ENCODE measurements at regions not wholly inside any gene's neighbourhood (a gene's known extent, or its start where the extent isn't known, plus 50 kb on each side); places are given as distances from the start of the nearest gene placed in this dataset.

- peak; percentile 95 for TF ChIP-seq SREBF1 (IDR thresholded peaks at IDR 0.05; ENCODE audit: borderline replicate concordance, low read depth, low read length)
- peak; percentile 62; the same call in 1 of the 2 replicates for TF ChIP-seq SUPT5H (IDR thresholded peaks at IDR 0.05)
- peak; percentile 90 for TF ChIP-seq POLR2A (conservative IDR thresholded peaks at IDR 0.05)
- peak; percentile 87 for TF ChIP-seq CC2D1A (IDR thresholded peaks at IDR 0.05)
- TF ChIP-seq, protein P1, sequence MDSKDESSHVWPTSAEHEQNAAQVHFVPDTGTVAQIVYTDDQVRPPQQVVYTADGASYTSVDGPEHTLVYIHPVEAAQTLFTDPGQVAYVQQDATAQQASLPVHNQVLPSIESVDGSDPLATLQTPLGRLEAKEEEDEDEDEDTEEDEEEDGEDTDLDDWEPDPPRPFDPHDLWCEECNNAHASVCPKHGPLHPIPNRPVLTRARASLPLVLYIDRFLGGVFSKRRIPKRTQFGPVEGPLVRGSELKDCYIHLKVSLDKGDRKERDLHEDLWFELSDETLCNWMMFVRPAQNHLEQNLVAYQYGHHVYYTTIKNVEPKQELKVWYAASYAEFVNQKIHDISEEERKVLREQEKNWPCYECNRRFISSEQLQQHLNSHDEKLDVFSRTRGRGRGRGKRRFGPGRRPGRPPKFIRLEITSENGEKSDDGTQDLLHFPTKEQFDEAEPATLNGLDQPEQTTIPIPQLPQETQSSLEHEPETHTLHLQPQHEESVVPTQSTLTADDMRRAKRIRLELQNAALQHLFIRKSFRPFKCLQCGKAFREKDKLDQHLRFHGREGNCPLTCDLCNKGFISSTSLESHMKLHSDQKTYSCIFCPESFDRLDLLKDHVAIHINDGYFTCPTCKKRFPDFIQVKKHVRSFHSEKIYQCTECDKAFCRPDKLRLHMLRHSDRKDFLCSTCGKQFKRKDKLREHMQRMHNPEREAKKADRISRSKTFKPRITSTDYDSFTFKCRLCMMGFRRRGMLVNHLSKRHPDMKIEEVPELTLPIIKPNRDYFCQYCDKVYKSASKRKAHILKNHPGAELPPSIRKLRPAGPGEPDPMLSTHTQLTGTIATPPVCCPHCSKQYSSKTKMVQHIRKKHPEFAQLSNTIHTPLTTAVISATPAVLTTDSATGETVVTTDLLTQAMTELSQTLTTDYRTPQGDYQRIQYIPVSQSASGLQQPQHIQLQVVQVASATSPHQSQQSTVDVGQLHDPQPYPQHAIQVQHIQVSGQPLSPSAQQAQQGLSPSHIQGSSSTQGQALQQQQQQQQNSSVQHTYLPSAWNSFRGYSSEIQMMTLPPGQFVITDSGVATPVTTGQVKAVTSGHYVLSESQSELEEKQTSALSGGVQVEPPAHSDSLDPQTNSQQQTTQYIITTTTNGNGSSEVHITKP (IDR thresholded peaks at IDR 0.05; ENCODE audit: partially characterized antibody): peak; percentile 89
- TF ChIP-seq MTA3 (IDR thresholded peaks at IDR 0.05; ENCODE audit: borderline replicate concordance): peak; percentile 94
- TF ChIP-seq FOXM1 (IDR thresholded peaks at IDR 0.05; ENCODE audit: low read depth): peak; percentile 44; the same call in 1 of the 2 replicates
- TF ChIP-seq FOXM1 (CRISPR knock-in tag; IDR thresholded peaks at IDR 0.05; ENCODE audit: low read depth): 0 out of 2 replicates have a peak, but pooled peaks have one; percentile 46
- TF ChIP-seq CBX1 (IDR thresholded peaks at IDR 0.05; ENCODE audit: low read depth): 0 out of 2 replicates have a peak, but pooled peaks have one; percentile 14
- TF ChIP-seq FOXA3 (CRISPR knock-in tag; conservative IDR thresholded peaks at IDR 0.05 in 1 of 2, IDR thresholded peaks at IDR 0.05 in 1 of 2): 0 out of 4 replicates have a peak, but pooled peaks of 1 of the 2 experiments have one; percentile 17
- TF ChIP-seq, protein P2, sequence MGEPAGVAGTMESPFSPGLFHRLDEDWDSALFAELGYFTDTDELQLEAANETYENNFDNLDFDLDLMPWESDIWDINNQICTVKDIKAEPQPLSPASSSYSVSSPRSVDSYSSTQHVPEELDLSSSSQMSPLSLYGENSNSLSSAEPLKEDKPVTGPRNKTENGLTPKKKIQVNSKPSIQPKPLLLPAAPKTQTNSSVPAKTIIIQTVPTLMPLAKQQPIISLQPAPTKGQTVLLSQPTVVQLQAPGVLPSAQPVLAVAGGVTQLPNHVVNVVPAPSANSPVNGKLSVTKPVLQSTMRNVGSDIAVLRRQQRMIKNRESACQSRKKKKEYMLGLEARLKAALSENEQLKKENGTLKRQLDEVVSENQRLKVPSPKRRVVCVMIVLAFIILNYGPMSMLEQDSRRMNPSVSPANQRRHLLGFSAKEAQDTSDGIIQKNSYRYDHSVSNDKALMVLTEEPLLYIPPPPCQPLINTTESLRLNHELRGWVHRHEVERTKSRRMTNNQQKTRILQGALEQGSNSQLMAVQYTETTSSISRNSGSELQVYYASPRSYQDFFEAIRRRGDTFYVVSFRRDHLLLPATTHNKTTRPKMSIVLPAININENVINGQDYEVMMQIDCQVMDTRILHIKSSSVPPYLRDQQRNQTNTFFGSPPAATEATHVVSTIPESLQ (CRISPR knock-in tag; IDR thresholded peaks at IDR 0.05): peak; percentile 50; the same call in 1 of the 2 replicates
- TF ChIP-seq, protein P3, sequence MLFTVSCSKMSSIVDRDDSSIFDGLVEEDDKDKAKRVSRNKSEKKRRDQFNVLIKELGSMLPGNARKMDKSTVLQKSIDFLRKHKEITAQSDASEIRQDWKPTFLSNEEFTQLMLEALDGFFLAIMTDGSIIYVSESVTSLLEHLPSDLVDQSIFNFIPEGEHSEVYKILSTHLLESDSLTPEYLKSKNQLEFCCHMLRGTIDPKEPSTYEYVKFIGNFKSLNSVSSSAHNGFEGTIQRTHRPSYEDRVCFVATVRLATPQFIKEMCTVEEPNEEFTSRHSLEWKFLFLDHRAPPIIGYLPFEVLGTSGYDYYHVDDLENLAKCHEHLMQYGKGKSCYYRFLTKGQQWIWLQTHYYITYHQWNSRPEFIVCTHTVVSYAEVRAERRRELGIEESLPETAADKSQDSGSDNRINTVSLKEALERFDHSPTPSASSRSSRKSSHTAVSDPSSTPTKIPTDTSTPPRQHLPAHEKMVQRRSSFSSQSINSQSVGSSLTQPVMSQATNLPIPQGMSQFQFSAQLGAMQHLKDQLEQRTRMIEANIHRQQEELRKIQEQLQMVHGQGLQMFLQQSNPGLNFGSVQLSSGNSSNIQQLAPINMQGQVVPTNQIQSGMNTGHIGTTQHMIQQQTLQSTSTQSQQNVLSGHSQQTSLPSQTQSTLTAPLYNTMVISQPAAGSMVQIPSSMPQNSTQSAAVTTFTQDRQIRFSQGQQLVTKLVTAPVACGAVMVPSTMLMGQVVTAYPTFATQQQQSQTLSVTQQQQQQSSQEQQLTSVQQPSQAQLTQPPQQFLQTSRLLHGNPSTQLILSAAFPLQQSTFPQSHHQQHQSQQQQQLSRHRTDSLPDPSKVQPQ (CRISPR knock-in tag; IDR thresholded peaks at IDR 0.05; ENCODE audit: borderline replicate concordance): 0 out of 2 replicates have a peak, but pooled peaks have one; percentile 45
- TF ChIP-seq MEIS2 (IDR thresholded peaks at IDR 0.05; ENCODE audit: partially characterized antibody): peak; percentile 62
- TF ChIP-seq MBD2 (IDR thresholded peaks at IDR 0.05; ENCODE audit: borderline replicate concordance, low read depth): peak; percentile 70
- TF ChIP-seq RBM25 (IDR thresholded peaks at IDR 0.05; ENCODE audit: low read depth, low read length, severe bottlenecking): peak; percentile 56
- TF ChIP-seq ASH1L (IDR thresholded peaks at IDR 0.05; ENCODE audit: borderline replicate concordance, low read depth, partially characterized antibody): peak; percentile 65
- TF ChIP-seq TAF1 (IDR thresholded peaks at IDR 0.05; ENCODE audit: control insufficient read depth, extremely low read depth, insufficient read depth, low read length, severe bottlenecking): peak; percentile 47
- 0 out of 2 replicates have a peak, but pooled peaks have one; percentile 14 for TF ChIP-seq POLR2AphosphoS5 (IDR thresholded peaks at IDR 0.05; ENCODE audit: control insufficient read depth, insufficient read depth, low read depth, low read length)
- TF ChIP-seq PHF8 (IDR thresholded peaks at IDR 0.05; ENCODE audit: borderline replicate concordance, low read length): 0 out of 2 replicates have a peak, but pooled peaks have one; percentile 39
Measured at GRCh38 chr3:165917938-165918656, 80.9 kb upstream of the BCHE start (continued).

Measured in K562 (cell line).